OCI-LY1 (cell line): ENCODE measurements at regions not wholly inside any gene's neighbourhood (a gene's known extent, or its start where the extent isn't known, plus 50 kb on each side); places are given as distances from the start of the nearest gene placed in this dataset.

ENCODE experiments used
- CTCF ChIP-seq: fragments of 200-600 bp; sonication (generic), shearing (Covaris generic); IDR thresholded peaks from 2 replicates; pipeline ENCODE4 v1.5.1; 2017; ENCODE audit warnings: mild to moderate bottlenecking, antibody characterized with exemption, low read length, moderate library complexity, mixed read lengths
- EZH2 ChIP-seq: fragments of 200-600 bp; sonication (generic), shearing (Covaris generic); IDR thresholded peaks from 2 replicates; pipeline ENCODE4 v1.8.0; 2017; ENCODE audit warnings: borderline replicate concordance, mixed run types, mild to moderate bottlenecking, antibody characterized with exemption, low read length, moderate library complexity, mixed read lengths

GRCh38 chr6:147109707-147110106, 94.5 kb upstream of the STXBP5 start:
- TF ChIP-seq CTCF, result no peak
- no peak for TF ChIP-seq EZH2
